ENCODE measurements at regions not wholly inside any gene's neighbourhood (a gene's known extent, or its start where the extent isn't known, plus 50 kb on each side); places are given as distances from the start of the nearest gene placed in this dataset.
A peak's percentile ranks its signal among the peaks of the same experiment; 100 is the strongest.

- DNase-seq, result no peak
Observed at GRCh38 chr14:98959958-98960616, 311.9 kb downstream of the BCL11B start.

DNA sequence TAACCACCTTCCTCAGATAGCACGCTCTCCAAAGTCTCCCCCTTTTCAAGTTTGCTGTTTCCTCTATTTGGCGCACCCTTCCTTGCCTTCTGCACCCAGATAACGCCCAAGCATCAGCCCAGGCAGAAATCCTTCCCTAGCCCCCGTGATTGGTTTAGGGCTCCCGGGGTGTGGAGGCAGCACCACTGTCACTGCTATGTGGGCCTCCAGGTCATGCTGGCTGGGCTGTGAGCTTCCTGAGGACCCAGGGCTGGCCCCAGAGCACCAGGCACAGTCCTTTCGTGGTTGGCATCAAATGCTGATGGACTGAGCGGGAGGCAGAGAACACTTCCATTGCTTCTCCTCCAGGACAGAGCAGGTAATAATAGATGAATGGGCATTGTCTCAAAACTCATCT is 311.4 kb downstream of the BCL11B start:
- no peak for DNase-seq

GRCh38 chr14:98961191-98961590 is 310.8 kb downstream of the BCL11B start:
- DNase-seq, result no peak

- DNase-seq, result no peak
Observed at GRCh38 chr14:98962118-98962517, 309.9 kb downstream of the BCL11B start.

- no peak for DNase-seq
Observed at GRCh38 chr14:98963610-98964009, 308.4 kb downstream of the BCL11B start.

GRCh38 chr14:98964171-98964570 is 307.8 kb downstream of the BCL11B start:
- no peak for DNase-seq

DNA sequence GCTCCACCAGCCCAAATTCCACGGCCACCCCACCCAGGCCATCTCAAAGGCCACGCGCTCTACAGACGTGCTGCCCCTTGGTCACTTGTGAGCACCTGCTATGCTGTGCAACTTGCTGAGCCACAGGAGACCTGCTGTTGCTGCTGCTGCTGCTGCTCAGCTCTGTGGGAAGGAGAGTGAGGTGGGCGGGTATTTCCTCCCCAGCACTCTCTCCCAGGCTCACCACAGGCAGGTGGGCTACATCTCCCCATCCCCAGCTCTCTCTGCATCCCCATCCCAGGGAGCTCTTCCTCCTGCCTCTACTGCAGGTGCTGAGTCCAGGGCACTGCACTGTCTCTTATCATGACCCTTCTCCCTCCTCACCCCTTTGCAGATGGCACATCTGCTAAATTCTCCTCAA is 306.9 kb downstream of the BCL11B start:
- no peak for DNase-seq

GRCh38 chr14:98966016-98966415 is 306.0 kb downstream of the BCL11B start:
- DNase-seq, result no peak

DNA sequence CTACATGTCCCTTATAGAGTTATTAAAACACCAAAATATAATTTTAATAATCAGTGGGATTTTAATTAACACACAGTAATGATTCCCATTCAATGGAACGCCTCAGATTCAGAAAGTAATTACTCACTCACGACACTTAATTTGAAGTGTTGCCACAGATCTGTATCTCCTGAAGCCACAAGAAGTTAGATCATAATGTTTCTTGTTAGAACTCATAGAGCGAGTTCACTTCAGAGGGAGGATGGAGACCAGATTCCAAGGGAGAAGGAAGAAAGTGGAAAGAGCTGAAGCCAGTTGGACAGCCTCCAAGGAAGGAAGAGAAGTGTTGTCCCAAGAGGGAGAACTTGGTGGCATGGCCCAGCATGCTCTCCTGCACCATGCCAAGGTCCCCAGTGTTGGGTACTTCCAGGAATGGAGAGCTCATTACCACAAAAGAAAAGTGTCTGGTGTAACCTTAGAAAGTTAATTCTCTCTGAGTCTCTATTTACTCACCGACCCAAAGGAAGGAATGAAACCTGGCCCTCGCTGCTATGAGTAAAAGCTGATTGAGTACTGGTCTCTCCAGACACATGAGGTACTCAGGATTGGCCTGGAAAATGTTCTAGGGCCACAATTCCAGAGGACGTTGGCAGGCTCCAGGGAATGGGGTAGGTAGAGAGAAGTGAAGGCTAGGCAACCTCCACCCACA is 305.4 kb downstream of the BCL11B start:
- no peak for DNase-seq

DNA sequence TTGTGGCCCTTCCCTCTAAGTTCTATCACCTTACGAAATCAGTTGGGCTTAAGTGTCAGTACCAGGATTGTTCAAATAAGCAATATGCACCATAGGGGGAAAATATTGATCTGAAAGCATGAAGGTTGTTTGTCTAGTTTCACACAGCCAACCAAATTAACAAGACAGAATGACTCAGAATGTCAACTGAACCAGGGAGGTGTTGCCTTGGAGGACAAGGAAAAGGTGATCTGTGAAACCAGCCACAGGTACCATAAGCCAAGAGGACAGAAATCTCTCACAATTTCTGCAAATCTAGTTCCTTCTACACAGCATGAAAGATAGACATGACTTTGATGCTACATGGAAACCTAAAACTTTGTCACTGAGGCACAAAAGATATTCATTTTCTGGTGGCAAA is 297.9 kb downstream of the BCL11B start:
- no peak for DNase-seq

- DNase-seq, result no peak
Observed at GRCh38 chr14:98976271-98976670, 295.7 kb downstream of the BCL11B start.

- DNase-seq, result no peak
Observed at GRCh38 chr14:98977451-98977850, 294.5 kb downstream of the BCL11B start.

DNA sequence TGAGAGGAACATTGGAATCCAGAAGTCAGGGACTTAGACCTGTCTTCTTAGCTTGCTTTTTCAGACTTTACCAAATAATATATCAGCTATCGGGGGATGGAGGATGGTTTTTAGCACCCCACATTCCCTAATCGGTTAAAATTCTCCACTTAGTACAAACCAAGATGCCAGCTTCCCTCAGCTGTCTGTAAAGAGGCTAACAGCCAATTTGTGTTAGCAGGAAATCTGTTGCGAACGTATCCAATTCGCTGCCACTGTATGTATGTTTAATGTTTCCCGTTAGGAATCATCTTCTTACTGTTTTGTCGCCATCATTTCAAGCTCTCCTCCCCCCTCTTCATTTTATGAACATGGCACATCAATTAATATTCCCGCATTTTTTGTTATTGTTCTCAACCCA is 289.0 kb downstream of the BCL11B start:
- no peak for DNase-seq

GRCh38 chr14:98984027-98984718 is 287.8 kb downstream of the BCL11B start:
- no peak for DNase-seq

- peak; percentile 70 for DNase-seq
Observed at GRCh38 chr14:98984719-98985041, 287.3 kb downstream of the BCL11B start.

- no peak for DNase-seq
Observed at GRCh38 chr14:98993818-98994217, 278.2 kb downstream of the BCL11B start.

DNA sequence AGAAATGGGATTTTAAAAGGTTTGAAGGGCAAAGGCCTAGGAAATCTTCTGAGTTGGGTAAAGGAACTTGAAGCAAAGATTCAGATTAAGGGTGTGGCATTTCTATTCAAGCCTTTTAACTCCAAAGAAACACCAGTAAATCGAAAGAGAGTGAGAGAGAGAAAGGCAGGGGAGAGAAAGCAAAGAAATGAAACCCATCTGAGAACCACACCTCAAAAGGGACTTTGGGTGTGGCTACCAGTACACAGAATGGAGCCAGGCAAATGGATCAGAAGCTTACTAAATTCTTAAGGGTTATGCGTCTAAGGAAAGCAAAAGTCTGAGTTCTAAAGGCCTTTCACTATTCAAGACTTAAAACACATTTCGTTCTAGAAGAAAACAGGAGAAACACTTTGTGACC is 277.4 kb downstream of the BCL11B start:
- no peak for DNase-seq

DNA sequence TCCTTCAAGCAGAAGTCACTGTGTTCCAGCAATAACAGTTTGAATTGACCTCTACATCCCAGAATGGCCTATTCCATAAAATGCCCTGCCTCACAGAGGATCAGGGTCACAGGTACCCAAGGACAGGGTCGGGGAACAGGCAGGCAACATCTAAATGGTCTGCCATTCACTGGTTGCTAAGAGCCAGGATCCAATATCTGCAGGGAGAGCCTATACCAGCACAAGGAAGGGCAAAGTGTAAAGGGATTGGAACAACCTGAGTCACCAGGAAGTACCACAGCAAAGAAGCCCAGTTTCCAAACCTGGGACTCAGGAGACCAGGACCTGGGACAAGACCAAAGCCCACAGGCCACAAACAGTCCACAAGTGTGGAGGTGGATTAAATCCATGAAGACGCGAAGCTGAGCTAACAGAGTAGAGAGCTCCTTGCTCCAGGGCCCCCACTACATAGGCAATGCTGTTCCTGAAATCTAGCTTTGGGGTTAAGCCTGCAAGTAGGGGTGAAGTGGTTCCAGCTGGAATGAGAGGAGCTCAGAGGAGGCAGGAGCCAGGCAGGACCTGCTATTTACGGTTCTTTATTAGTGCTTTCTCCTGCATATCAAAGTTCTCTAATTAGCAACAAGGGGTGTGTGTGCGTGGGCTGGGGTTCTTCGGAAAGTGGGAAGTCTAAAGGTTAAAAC is 274.3 kb downstream of the BCL11B start:
- DNase-seq, result no peak

DNA sequence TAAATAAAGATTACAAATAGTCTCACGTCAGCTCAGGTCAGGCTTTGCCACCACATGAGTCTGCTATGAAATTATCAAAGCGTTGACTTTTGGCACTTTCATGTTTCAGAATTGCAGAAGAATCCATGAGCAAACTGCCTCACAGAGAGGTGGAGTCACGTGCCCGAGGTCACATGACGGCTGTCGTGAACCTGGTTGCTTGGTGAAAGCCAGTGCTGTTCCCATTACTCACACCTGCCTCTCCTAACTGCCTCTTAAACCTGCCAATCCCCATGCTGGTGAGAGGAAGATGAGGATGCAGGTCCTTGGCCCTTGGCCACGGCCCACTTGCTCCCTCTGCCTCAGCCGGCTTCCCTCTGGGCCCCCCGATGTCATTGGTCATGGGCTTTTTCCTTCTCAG is 272.7 kb downstream of the BCL11B start:
- no peak for DNase-seq

DNA sequence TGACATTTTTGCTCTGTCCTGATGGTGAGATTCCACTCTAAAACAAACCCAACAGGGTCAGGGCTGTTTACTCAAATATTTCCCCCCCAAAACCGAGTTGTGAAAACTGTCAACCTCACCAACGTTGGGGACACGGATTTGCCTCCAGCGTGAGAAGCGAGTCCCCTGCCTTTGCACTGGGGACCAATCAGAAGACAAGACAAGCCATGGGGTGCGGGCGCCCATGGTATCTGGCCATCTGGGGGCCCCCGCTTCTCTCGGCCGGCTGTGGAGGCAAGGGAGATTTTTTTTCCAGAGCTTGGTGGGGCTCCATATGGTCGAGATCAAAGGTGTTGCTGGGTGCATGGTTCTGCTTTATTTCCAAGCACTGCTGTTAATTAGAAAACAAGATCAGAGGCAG is 272.1 kb downstream of the BCL11B start:
- DNase-seq, result no peak

DNA sequence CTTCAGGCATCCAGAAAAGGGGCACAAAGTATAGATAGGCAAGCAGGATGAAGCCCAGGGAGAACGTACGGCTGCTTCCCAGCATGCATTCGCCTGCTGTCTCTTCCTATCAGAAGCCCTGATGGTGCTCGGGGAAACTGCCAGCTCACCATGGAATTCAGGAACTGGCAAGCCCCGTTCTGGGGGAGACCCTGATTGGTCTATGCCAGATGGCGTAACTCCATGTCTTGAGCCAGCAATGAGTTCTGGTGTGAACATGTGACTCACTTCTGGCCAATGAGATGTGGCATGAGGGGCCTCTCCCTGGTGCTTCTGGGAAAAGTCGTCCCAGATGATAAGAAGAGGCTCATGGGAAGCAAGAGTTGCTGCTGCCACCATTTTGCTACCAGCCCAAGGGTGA is 270.8 kb downstream of the BCL11B start:
- no peak for DNase-seq

DNA sequence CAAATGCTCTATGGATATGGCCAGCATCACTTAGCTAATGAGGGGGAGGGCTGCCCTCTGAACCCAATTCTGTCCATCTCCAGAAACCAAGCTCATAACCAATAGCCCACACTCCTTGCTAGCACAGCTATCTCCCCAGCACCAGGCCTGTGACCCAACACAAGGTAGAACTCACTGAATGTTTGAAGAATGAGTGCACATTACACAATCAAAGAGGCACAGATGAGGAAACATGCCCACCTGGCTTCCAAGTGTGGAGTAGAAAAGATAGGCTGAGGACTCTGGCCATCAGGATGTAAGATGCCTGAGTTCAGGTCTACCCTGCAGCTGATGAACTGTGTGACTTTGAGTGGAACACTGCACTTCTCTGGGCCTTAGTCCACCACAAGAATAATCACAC is 268.4 kb downstream of the BCL11B start:
- DNase-seq, result no peak

- DNase-seq, result no peak
Observed at GRCh38 chr14:99004112-99004511, 267.9 kb downstream of the BCL11B start.

GRCh38 chr14:99006276-99006675 is 265.7 kb downstream of the BCL11B start:
- no peak for DNase-seq
